Sigmoid colon (tissue), 6 donors: ENCODE measurements at regions not wholly inside any gene's neighbourhood (a gene's known extent, or its start where the extent isn't known, plus 50 kb on each side); places are given as distances from the start of the nearest gene placed in this dataset.

ENCODE experiments used
- DNase-seq: peaks from one replicate; pipeline ENCODE4 v3.0.0-alpha.2; 2019
- H3K27ac ChIP-seq, 4 donors: fragments of 200-600 bp; sonication (generic); one replicate each; pipeline ENCODE4 v1.5.1; 2016 to 2019; ENCODE audit warnings: mild to moderate bottlenecking in 1 of 4
- H3K27me3 ChIP-seq, 3 donors: fragments of 200-600 bp; sonication (generic); one replicate each; pipeline ENCODE4 v1.5.1; 2019; ENCODE audit warnings: mild to moderate bottlenecking in 1 of 3
- H3K36me3 ChIP-seq, 4 donors: fragments of 200-600 bp; sonication (generic); one replicate each; pipeline ENCODE4 v1.5.1; 2016 to 2019
- H3K4me1 ChIP-seq, 4 donors: fragments of 200-600 bp; sonication (generic); one replicate each; pipeline ENCODE4 v1.5.1; 2017 to 2019
- H3K4me3 ChIP-seq, 4 donors: fragments of 200-600 bp; sonication (generic); one replicate each; pipeline ENCODE4 v1.5.1; 2017 to 2019; ENCODE audit warnings: mild to moderate bottlenecking in 2 of 4, moderate library complexity in 1 of 4
- H3K9me3 ChIP-seq, 4 donors: fragments of 200-600 bp in 3 of 4; sonication (generic) in 3 of 4; one replicate each; pipeline versions ENCODE4 v1.5.1 to v1.6.1; 2013 to 2019
- EP300 ChIP-seq, 4 donors: sonication (generic); formaldehyde crosslinking; IDR thresholded peaks; one replicate each; pipeline ENCODE4 v1.6.1; 2017; ENCODE audit warnings: antibody characterized with exemption in 4 of 4
- POLR2A ChIP-seq, 2 donors: fragments of 450-650 bp; IDR thresholded peaks; one replicate each; pipeline ENCODE4 v1.6.1; 2016; ENCODE audit warnings: antibody characterized with exemption in 2 of 2, mild to moderate bottlenecking in 2 of 2, moderate library complexity in 2 of 2
- POLR2AphosphoS5 ChIP-seq, 4 donors: sonication (generic); formaldehyde crosslinking; IDR thresholded peaks; one replicate each; pipeline ENCODE4 v1.6.1; 2017; ENCODE audit warnings: antibody characterized with exemption in 4 of 4
- WGBS, 2 donors: extraction: QIAGEN DNeasy Blood & Tissue Kit; methylation state at CpG; one replicate each; pipeline ENCODE4 v1.1.7; 2013; 5-methylcytosine and 5-hydroxymethylcytosine counted together
- intact Hi-C: fragments of 100-400 bp; cut with DNase I; formaldehyde crosslinking; loops from one replicate; pipeline ENCODE4 v1.15.1; 2023
- TF ChIP-seq, protein P1 (sequence below), 4 experiments: fragments of 450-650 bp in 3 of 4; fragments of 200-600 bp in 1 of 4; IDR thresholded peaks; one replicate each; pipeline ENCODE4 v1.5.1; 2016 to 2019; ENCODE audit warnings: antibody characterized with exemption in 4 of 4, mild to moderate bottlenecking in 3 of 4, moderate library complexity in 2 of 4
- donor health status: healthy with polysubstance abuse.
- donor health status: healthy.

DNA sequence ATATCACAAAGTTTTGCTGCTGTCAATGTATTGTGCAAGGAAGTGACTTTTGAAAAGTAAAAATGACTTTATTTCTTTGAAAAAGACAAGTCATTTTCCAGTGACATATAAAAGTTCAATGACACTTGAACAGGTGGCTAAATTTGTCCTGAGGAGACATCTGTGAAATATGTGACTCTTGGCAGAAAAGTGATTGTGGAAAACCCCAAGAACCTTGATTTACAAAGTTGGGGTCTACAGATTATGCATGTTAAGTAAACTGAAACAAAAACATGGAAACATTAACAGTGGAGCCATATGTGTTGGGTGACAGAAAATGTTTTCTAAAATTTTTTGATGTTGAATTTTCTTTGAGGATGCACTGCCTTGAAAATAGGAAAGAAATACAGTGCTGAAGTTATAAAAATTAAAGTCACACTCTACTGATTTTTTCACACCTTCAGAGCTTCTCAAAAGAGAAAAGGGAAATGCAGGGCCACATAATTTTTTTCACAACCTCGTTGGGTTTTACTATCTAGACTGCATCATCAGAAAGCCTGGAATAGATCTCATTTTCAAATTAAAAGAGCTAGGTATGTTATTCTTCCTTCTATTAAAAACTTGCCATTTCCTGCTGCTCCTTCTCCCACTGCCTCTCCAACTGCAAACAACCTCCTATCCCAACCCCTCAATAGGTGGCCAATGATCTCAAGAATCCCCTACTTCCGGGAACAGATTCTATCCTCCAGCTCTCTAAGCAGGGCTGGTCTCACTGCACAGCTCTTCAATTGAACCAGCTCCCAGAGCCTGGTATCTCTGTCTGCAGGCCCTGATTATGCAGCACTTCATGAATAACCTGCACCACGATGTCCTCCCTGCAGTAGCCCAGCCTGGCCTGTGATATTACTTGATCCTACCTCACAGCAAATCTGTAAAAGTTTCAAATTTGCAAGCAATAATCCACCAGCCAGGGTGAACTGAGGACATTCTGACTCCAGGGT, 570.8 kb upstream of the CPEB2 start:
- TF ChIP-seq EP300 (IDR thresholded peaks at IDR 0.05) (no peak), POLR2AphosphoS5 (IDR thresholded peaks at IDR 0.05) (no peak), POLR2A (IDR thresholded peaks at IDR 0.05) (no peak)
- TF ChIP-seq, protein P1, sequence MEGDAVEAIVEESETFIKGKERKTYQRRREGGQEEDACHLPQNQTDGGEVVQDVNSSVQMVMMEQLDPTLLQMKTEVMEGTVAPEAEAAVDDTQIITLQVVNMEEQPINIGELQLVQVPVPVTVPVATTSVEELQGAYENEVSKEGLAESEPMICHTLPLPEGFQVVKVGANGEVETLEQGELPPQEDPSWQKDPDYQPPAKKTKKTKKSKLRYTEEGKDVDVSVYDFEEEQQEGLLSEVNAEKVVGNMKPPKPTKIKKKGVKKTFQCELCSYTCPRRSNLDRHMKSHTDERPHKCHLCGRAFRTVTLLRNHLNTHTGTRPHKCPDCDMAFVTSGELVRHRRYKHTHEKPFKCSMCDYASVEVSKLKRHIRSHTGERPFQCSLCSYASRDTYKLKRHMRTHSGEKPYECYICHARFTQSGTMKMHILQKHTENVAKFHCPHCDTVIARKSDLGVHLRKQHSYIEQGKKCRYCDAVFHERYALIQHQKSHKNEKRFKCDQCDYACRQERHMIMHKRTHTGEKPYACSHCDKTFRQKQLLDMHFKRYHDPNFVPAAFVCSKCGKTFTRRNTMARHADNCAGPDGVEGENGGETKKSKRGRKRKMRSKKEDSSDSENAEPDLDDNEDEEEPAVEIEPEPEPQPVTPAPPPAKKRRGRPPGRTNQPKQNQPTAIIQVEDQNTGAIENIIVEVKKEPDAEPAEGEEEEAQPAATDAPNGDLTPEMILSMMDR (IDR thresholded peaks at IDR 0.05): no peak
- no peaks in the 10 kb centered on the region for H3K4me1 ChIP-seq
- H3K4me3 ChIP-seq: no peak overlapping the region
- 30 to 48% methylated on average over 3 of the region's 3 CpGs for WGBS, 2 donors
- no peaks in the 10 kb centered on the region for H3K36me3 ChIP-seq
- intact Hi-C loops: no loop called here
- H3K9me3 ChIP-seq: no peaks in the 10 kb centered on the region
- no peak for DNase-seq
- no peaks in the 10 kb centered on the region for H3K27me3 ChIP-seq
- H3K27ac ChIP-seq: no peak overlapping the region

DNA sequence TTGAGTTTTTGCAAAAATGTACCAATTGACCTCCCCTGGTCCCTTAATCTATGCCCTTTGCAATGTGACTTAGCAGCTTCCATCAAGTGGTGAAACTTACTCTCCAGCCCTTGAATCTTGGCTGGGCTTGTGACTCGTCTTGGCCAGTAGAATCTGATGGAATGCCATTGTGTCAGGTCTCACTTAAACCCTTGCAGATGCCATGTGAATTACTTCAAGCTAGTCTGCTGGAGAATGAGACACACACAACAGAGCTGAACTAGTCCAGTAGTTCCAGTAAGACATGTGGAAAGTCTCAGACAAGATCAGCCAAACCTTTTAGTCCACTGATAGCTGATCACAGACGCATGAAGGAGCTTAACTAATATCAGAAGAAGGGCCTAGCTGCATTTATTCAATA, 567.8 kb upstream of the CPEB2 start:
- intact Hi-C loops: no loop called here
- no peaks in the 10 kb centered on the region for H3K4me1 ChIP-seq
- no peaks in the 10 kb centered on the region for H3K9me3 ChIP-seq
- WGBS, 2 donors: 64 to 82% methylated on average over 2 of the region's 2 CpGs
- no peaks in the 10 kb centered on the region for H3K36me3 ChIP-seq
- no peak overlapping the region for H3K27ac ChIP-seq
- H3K27me3 ChIP-seq: no peaks in the 10 kb centered on the region
- DNase-seq: no peak
- TF ChIP-seq POLR2AphosphoS5 (IDR thresholded peaks at IDR 0.05) (no peak), POLR2A (IDR thresholded peaks at IDR 0.05) (no peak), EP300 (IDR thresholded peaks at IDR 0.05) (no peak)
- TF ChIP-seq, protein P1 (IDR thresholded peaks at IDR 0.05): no peak
- no peak overlapping the region for H3K4me3 ChIP-seq

DNA sequence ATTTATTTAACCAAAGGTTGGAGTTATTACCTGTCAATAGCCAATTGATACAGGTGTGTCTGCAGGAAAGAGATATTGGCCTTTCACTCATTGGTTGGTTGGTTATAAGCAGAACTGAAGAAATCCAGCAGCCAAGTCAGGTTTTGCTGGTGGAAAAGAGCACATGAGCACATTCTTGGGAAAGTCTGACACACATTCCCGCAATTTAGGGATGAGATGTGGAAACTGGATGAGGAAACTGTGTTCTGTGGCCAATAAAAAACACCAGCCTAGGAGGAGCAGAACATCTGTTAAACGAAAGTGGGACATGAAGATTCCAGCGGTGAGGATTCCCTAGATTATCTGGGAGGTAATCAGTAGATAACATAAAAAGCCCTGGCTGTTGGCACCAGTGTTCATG, 567.4 kb upstream of the CPEB2 start:
- no peaks in the 10 kb centered on the region for H3K27me3 ChIP-seq
- DNase-seq: no peak
- H3K9me3 ChIP-seq: no peaks in the 10 kb centered on the region
- no peak overlapping the region for H3K27ac ChIP-seq
- H3K4me3 ChIP-seq: no peak overlapping the region
- H3K36me3 ChIP-seq: no peaks in the 10 kb centered on the region
- intact Hi-C loops: no loop called here
- 57 to 60% methylated on average over 3 of the region's 3 CpGs for WGBS, 2 donors
- no peaks in the 10 kb centered on the region for H3K4me1 ChIP-seq
- TF ChIP-seq EP300 (IDR thresholded peaks at IDR 0.05) (no peak), POLR2A (IDR thresholded peaks at IDR 0.05) (no peak), POLR2AphosphoS5 (IDR thresholded peaks at IDR 0.05) (no peak)
- TF ChIP-seq, protein P1 (IDR thresholded peaks at IDR 0.05): no peak

DNA sequence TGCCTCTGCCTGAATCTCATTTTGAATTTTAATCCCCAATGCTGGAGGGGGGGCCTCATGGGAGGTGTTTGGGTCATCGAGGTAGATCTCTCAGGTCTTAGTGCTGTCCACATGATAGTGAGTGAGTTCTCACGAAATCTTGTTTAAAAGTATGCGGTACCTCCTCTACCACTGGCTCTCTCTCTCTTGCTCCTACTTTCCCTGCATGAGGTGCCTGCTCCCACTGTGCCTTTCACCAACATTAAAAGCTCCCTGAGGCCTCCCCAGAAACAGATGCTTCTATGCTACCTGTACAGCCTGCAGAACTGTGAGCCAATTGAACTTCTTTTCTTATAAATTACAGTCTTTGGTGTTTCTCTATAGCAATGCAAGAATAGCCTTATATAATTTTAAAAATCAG, 560.7 kb upstream of the CPEB2 start:
- H3K4me3 ChIP-seq: no peak overlapping the region
- no peaks in the 10 kb centered on the region for H3K36me3 ChIP-seq
- no peak overlapping the region for H3K27ac ChIP-seq
- DNase-seq: no peak
- intact Hi-C loops: no loop called here
- no peak for TF ChIP-seq POLR2A (IDR thresholded peaks at IDR 0.05)
- TF ChIP-seq EP300 (IDR thresholded peaks at IDR 0.05): no peak
- TF ChIP-seq POLR2AphosphoS5 (IDR thresholded peaks at IDR 0.05): no peak
- TF ChIP-seq, protein P1 (IDR thresholded peaks at IDR 0.05): no peak
- H3K4me1 ChIP-seq: peaks cover 0 to 5% (median 1%) of the 10 kb centered on the region in 4 donors
- WGBS, 2 donors: 85 to 86% methylated on average over 3 of the region's 3 CpGs
- H3K27me3 ChIP-seq: no peaks in the 10 kb centered on the region
- H3K9me3 ChIP-seq: no peaks in the 10 kb centered on the region
